ENCODE measurements at regions not wholly inside any gene's neighbourhood (a gene's known extent, or its start where the extent isn't known, plus 50 kb on each side); places are given as distances from the start of the nearest gene placed in this dataset.

- DNase-seq (ENCODE audit: low spot score), result no peak
Observed at GRCh38 chr22:20637750-20638506, 130.5 kb downstream of the MED15 start.

GRCh38 chr22:20638507-20638870, 131.1 kb downstream of the MED15 start:
- no peak for DNase-seq (ENCODE audit: low spot score)

GRCh38 chr22:20639343-20639742, 131.9 kb downstream of the MED15 start:
- no peak for DNase-seq (ENCODE audit: low spot score)

- no peak for DNase-seq (ENCODE audit: low spot score)
Observed at GRCh38 chr22:20639750-20640149, 132.3 kb downstream of the MED15 start.

GRCh38 chr22:20641198-20641892, 132.6 kb upstream of the SERPIND1 start:
- DNase-seq (ENCODE audit: low spot score), result no peak

- no peak for DNase-seq (ENCODE audit: low spot score)
Observed at GRCh38 chr22:20641919-20642579, 131.9 kb upstream of the SERPIND1 start.

GRCh38 chr22:20642668-20643179, 131.2 kb upstream of the SERPIND1 start:
- DNase-seq (ENCODE audit: low spot score), result no peak

GRCh38 chr22:20644071-20644642, 129.8 kb upstream of the SERPIND1 start:
- DNase-seq (ENCODE audit: low spot score), result no peak

- DNase-seq (ENCODE audit: low spot score), result no peak
Observed at GRCh38 chr22:20645954-20646353, 128.0 kb upstream of the SERPIND1 start.

- no peak for DNase-seq (ENCODE audit: low spot score)
Observed at GRCh38 chr22:20646415-20646814, 127.5 kb upstream of the SERPIND1 start.

- DNase-seq (ENCODE audit: low spot score), result no peak
Observed at GRCh38 chr22:20646906-20647305, 127.0 kb upstream of the SERPIND1 start.

- DNase-seq (ENCODE audit: low spot score), result no peak
Observed at GRCh38 chr22:20647586-20648305, 126.2 kb upstream of the SERPIND1 start.

GRCh38 chr22:20648306-20648903, 125.5 kb upstream of the SERPIND1 start:
- no peak for DNase-seq (ENCODE audit: low spot score)

GRCh38 chr22:20650294-20651207, 123.4 kb upstream of the SERPIND1 start:
- no peak for DNase-seq (ENCODE audit: low spot score)

- DNase-seq (ENCODE audit: low spot score), result no peak
Observed at GRCh38 chr22:20651286-20651685, 122.6 kb upstream of the SERPIND1 start.

- DNase-seq (ENCODE audit: low spot score), result no peak
Observed at GRCh38 chr22:20652130-20652529, 121.8 kb upstream of the SERPIND1 start.

- no peak for DNase-seq (ENCODE audit: low spot score)
Observed at GRCh38 chr22:20652582-20652981, 121.3 kb upstream of the SERPIND1 start.

- no peak for DNase-seq (ENCODE audit: low spot score)
Observed at GRCh38 chr22:20653012-20653794, 120.7 kb upstream of the SERPIND1 start.

GRCh38 chr22:20653795-20654342, 120.0 kb upstream of the SERPIND1 start:
- DNase-seq (ENCODE audit: low spot score), result no peak

All from SW480 (cell line).